GM12892 (cell line): ENCODE measurements at regions not wholly inside any gene's neighbourhood (a gene's known extent, or its start where the extent isn't known, plus 50 kb on each side); places are given as distances from the start of the nearest gene placed in this dataset.

ENCODE experiments used
- DNase-seq: peaks from one replicate; pipeline ENCODE4 v3.0.0; 2011; ENCODE audit not compliant: insufficient read length
- FAIRE-seq: peaks from 2 replicates; lab custom pipeline; 2011; peaks lifted over from hg19 to GRCh38; lab: Jason Lieb, UNC
- POLR2A ChIP-seq: IDR thresholded peaks from 2 replicates; pipeline ENCODE4 v1.6.1; 2011; ENCODE audit warnings: low read depth, low read length, control low read depth
- POLR2AphosphoS5 ChIP-seq: IDR thresholded peaks from 2 replicates; pipeline ENCODE4 v1.6.1; 2011; ENCODE audit warnings: low read depth, low read length, control low read depth
- TAF1 ChIP-seq: IDR thresholded peaks from 2 replicates; pipeline ENCODE4 v1.6.1; 2011; ENCODE audit warnings: low read depth, mild to moderate bottlenecking, control low read depth, low read length, borderline replicate concordance

- TF ChIP-seq TAF1 (no peak), POLR2A (no peak), POLR2AphosphoS5 (no peak)
- no peak for DNase-seq
- FAIRE-seq, result no peak
Measured at GRCh38 chr20:21809961-21810523, 104.6 kb downstream of the PAX1 start.

- no peak for TF ChIP-seq POLR2AphosphoS5
- no peak for TF ChIP-seq POLR2A
- TF ChIP-seq TAF1, result no peak
- DNase-seq (peak; percentile 66), FAIRE-seq (peak; percentile 67)
Measured at GRCh38 chr20:21808863-21809664, 103.6 kb downstream of the PAX1 start.

- no peak for FAIRE-seq
- TF ChIP-seq POLR2A (no peak), TAF1 (no peak), POLR2AphosphoS5 (no peak)
- no peak for DNase-seq
Measured at GRCh38 chr20:21808139-21808538, 102.7 kb downstream of the PAX1 start.

GRCh38 chr20:21804802-21805201, 99.3 kb downstream of the PAX1 start:
- TF ChIP-seq POLR2A (no peak), POLR2AphosphoS5 (no peak), TAF1 (no peak)
- DNase-seq (no peak), FAIRE-seq (no peak)

GRCh38 chr20:21801193-21801592, 95.7 kb downstream of the PAX1 start:
- TF ChIP-seq POLR2AphosphoS5 (no peak), POLR2A (no peak), TAF1 (no peak)
- no peak for DNase-seq
- no peak for FAIRE-seq

- FAIRE-seq (no peak), DNase-seq (no peak)
- TF ChIP-seq TAF1 (no peak), POLR2AphosphoS5 (no peak), POLR2A (no peak)
Measured at GRCh38 chr20:21798384-21798783, 92.9 kb downstream of the PAX1 start.

- FAIRE-seq, result no peak
- no peak for DNase-seq
- no peak for TF ChIP-seq POLR2A
- no peak for TF ChIP-seq POLR2AphosphoS5
- no peak for TF ChIP-seq TAF1
Measured at GRCh38 chr20:21796059-21796458, 90.6 kb downstream of the PAX1 start.

GRCh38 chr20:21788082-21788481, 82.6 kb downstream of the PAX1 start:
- no peak for DNase-seq
- no peak for TF ChIP-seq POLR2A
- TF ChIP-seq POLR2AphosphoS5, result no peak
- no peak for TF ChIP-seq TAF1
- FAIRE-seq, result no peak

GRCh38 chr20:21781446-21782075, 76.1 kb downstream of the PAX1 start:
- no peak for FAIRE-seq
- DNase-seq, result no peak
- no peak for TF ChIP-seq TAF1
- TF ChIP-seq POLR2A, result no peak
- no peak for TF ChIP-seq POLR2AphosphoS5

GRCh38 chr20:21780528-21780927, 75.1 kb downstream of the PAX1 start:
- TF ChIP-seq POLR2AphosphoS5 (no peak), POLR2A (no peak), TAF1 (no peak)
- no peak for DNase-seq
- FAIRE-seq, result no peak
